Adrenal gland (tissue), 9 donors: ENCODE measurements at regions not wholly inside any gene's neighbourhood (a gene's known extent, or its start where the extent isn't known, plus 50 kb on each side); places are given as distances from the start of the nearest gene placed in this dataset.
"Not testable (repeated sequence)": the region's sequence is repeated elsewhere in the genome, so short reads cannot be mapped to it uniquely, and the experiment has no call there.

Source experiments
- DNase-seq, 7 donors: peaks; one replicate each; pipeline ENCODE4 v3.0.0-alpha.2; 2019 to 2020
- H3K27ac ChIP-seq, 5 donors: fragments of 200-600 bp; sonication (generic) in 4 of 5; 1 replicate in 3 of 5; 2 replicates in 2 of 5; pipeline versions ENCODE4 v1.5.1 to v1.8.0; 2016 to 2020; ENCODE audit warnings: mild to moderate bottlenecking in 1 of 5
- H3K27me3 ChIP-seq: fragments of 200-600 bp; 2 replicates; pipeline ENCODE4 v1.8.0; 2021
- H3K36me3 ChIP-seq, 2 donors: fragments of 200-600 bp; replicated peaks in 1 of 2; 1 replicate in 1 of 2; 2 replicates in 1 of 2; pipeline versions ENCODE4 v1.5.1 to v1.8.0; 2018 to 2022
- H3K4me1 ChIP-seq, 2 donors: fragments of 200-600 bp; replicated peaks in 1 of 2; 1 replicate in 1 of 2; 2 replicates in 1 of 2; pipeline versions ENCODE4 v1.5.1 to v1.8.0; 2018 to 2021
- H3K4me3 ChIP-seq, 4 donors: fragments of 200-600 bp; sonication (generic) in 3 of 4; one replicate each; pipeline ENCODE4 v1.5.1; 2016 to 2018
- H3K9me3 ChIP-seq, 3 donors: fragments of 200-600 bp; sonication (generic) in 1 of 3; replicated peaks in 1 of 3; 1 replicate in 2 of 3; 2 replicates in 1 of 3; pipeline versions ENCODE4 v1.5.1 to v1.8.0; 2016 to 2021
- POLR2A ChIP-seq, 2 donors: fragments of 450-650 bp; IDR thresholded peaks; one replicate each; pipeline ENCODE4 v1.6.1; 2017; ENCODE audit warnings: antibody characterized with exemption in 2 of 2, mild to moderate bottlenecking in 2 of 2, moderate library complexity in 1 of 2
- WGBS, 4 donors: extraction: QIAGEN DNeasy Blood & Tissue Kit in 2 of 4; methylation state at CpG; one replicate each; pipeline versions ENCODE4 v1.1.5 to v1.1.7; 2013 to 2017; 5-methylcytosine and 5-hydroxymethylcytosine counted together
- intact Hi-C, 2 donors: fragments of 100-400 bp; cut with DNase I; formaldehyde crosslinking; loops; one replicate each; pipeline versions ENCODE4 v1.14.1 to v1.15.0; 2022 to 2023
- TF ChIP-seq, protein P1 (sequence below), 6 experiments: fragments of 450-650 bp in 4 of 6; fragments of 200-600 bp in 2 of 6; sonication (generic) in 1 of 6; IDR thresholded peaks; 1 replicate in 5 of 6; 2 replicates in 1 of 6; pipeline versions ENCODE4 v1.5.1 to v1.8.0; 2016 to 2021; ENCODE audit warnings: antibody characterized with exemption in 6 of 6, mild to moderate bottlenecking in 2 of 6, moderate library complexity in 1 of 6
- donor health status: healthy with polysubstance abuse.
- donor health status: Bipolar disorder and iron deficiency.
- donor health status: DM: yes; HTN: yes; CAD: no.
- donor health status: DM: no; HTN: no; CAD: no.
- donor health status: DM: no; HTN: no; CAD: no.

DNA sequence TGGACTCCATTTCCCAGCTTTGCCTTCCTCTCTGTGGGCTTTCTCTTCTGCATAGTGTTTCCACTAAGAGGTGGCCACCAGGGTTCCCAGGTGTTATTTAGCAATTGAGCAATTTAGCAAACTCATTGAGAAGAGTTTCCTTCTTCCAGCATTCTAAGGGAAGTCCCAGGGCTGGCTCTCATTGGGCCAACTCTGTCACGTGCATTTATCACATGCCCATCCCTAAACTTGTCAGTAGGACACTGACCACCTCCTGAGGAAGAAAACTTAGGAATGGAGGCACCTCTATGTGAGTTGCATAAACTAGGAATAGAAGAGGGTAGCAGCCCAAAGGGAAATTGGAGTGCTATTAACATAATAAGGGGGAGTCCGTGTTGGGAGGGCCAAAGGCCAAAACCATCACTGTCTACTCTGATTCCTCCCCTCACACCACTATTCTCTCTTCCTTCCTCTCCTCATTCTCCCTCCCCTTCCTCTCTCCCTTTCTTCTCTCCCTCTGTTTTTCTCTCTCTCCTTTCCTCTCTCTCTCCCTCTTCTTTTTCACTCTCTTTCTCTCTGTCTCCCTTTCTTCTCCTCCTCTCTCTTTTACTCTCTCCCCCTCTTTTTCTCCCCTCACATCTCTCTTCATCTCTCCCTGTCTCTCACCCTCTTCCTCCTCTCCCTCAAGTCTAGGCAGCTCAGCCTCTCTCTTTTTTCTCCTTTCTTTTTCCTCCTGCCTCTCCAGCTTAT is 213.4 kb downstream of the PALM2AKAP2 start:
- intact Hi-C loops, result no loop called here
- Histone ChIP-seq H3K4me3 (no peak overlapping the region), H3K27me3 (no peaks in the 10 kb centered on the region), H3K27ac (no peak overlapping the region), H3K9me3 (no peaks in the 10 kb centered on the region), H3K4me1 (no peaks in the 10 kb centered on the region), H3K36me3 (no peaks in the 10 kb centered on the region)
- TF ChIP-seq, protein P1, sequence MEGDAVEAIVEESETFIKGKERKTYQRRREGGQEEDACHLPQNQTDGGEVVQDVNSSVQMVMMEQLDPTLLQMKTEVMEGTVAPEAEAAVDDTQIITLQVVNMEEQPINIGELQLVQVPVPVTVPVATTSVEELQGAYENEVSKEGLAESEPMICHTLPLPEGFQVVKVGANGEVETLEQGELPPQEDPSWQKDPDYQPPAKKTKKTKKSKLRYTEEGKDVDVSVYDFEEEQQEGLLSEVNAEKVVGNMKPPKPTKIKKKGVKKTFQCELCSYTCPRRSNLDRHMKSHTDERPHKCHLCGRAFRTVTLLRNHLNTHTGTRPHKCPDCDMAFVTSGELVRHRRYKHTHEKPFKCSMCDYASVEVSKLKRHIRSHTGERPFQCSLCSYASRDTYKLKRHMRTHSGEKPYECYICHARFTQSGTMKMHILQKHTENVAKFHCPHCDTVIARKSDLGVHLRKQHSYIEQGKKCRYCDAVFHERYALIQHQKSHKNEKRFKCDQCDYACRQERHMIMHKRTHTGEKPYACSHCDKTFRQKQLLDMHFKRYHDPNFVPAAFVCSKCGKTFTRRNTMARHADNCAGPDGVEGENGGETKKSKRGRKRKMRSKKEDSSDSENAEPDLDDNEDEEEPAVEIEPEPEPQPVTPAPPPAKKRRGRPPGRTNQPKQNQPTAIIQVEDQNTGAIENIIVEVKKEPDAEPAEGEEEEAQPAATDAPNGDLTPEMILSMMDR (IDR thresholded peaks at IDR 0.05), result no peak
- no peak for TF ChIP-seq POLR2A (IDR thresholded peaks at IDR 0.05)
- WGBS, 4 donors, result 57 to 73% (median 65%) methylated on average over 1 to 2 of the region's 2 CpGs
- DNase-seq, result no peak

DNA sequence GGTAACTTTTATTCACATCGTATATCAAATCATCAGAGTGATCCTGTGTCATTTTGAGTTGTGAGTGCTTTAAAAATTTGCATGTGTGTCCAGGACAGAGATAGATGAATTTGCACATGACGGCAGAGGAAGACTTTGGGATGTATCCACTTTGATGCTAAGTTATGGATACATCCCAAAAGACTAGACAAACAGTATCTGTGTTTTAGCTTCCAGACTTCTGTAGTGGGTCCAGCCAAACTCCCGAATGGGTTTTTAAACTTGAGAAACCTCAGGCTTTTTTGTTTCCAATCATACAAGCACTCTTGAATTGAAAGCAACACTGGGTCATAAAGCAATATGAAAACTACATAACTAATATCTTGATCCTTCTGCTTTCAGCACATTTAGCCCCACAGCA is 213.8 kb downstream of the C9orf152 start:
- TF ChIP-seq, protein P1 (IDR thresholded peaks at IDR 0.05), result no peak
- TF ChIP-seq POLR2A (IDR thresholded peaks at IDR 0.05), result no peak
- Histone ChIP-seq H3K4me3 (no peak overlapping the region), H3K36me3 (no peaks in the 10 kb centered on the region), H3K4me1 (no peaks in the 10 kb centered on the region), H3K9me3 (no peaks in the 10 kb centered on the region), H3K27me3 (no peaks in the 10 kb centered on the region), H3K27ac (no peak overlapping the region)
- DNase-seq, result no peak
- intact Hi-C loops, result no loop called here
- WGBS, 4 donors, result 81 to 84% (median 83%) methylated on average over 3 of the region's 3 CpGs

- DNase-seq, result no peak
- no peaks in the 10 kb centered on the region for H3K36me3 ChIP-seq
- TF ChIP-seq, protein P1 (IDR thresholded peaks at IDR 0.05), result no peak
- no peak for TF ChIP-seq POLR2A (IDR thresholded peaks at IDR 0.05)
- 89 to 92% (median 91%) methylated on average over 7 of the region's 7 CpGs for WGBS, 4 donors
- no peaks in the 10 kb centered on the region for H3K27me3 ChIP-seq
- no peaks in the 10 kb centered on the region for H3K9me3 ChIP-seq
- no peak overlapping the region for H3K4me3 ChIP-seq
- H3K27ac ChIP-seq, result no peak overlapping the region
- no peaks in the 10 kb centered on the region for H3K4me1 ChIP-seq
- intact Hi-C loops, result no loop called here
These were observed 210.9 kb downstream of the C9orf152 start for GRCh38 chr9:109996936-109997580.

GRCh38 chr9:109997682-109998081 is 210.3 kb downstream of the C9orf152 start:
- intact Hi-C loops, result no loop called here
- H3K4me3 ChIP-seq, result no peak overlapping the region
- H3K27me3 ChIP-seq, result no peaks in the 10 kb centered on the region
- H3K36me3 ChIP-seq, result no peaks in the 10 kb centered on the region
- no peak overlapping the region for H3K27ac ChIP-seq
- WGBS, 4 donors, result 50 to 84% (median 66%) methylated on average over 2 to 4 of the region's 4 CpGs
- no peaks in the 10 kb centered on the region for H3K9me3 ChIP-seq
- TF ChIP-seq, protein P1 (IDR thresholded peaks at IDR 0.05), result no peak
- TF ChIP-seq POLR2A (IDR thresholded peaks at IDR 0.05), result no peak
- peak in 1 of 7 donors; percentile 21 for DNase-seq
- no peaks in the 10 kb centered on the region for H3K4me1 ChIP-seq

- H3K4me1 ChIP-seq, H3K27ac ChIP-seq, H3K4me3 ChIP-seq, H3K36me3 ChIP-seq, H3K9me3 ChIP-seq, intact Hi-C loops, DNase-seq, H3K27me3 ChIP-seq: not testable (repeated sequence)
- WGBS, 4 donors, result 75 to 94% (median 88%) methylated on average over 1 to 7 of the region's 8 CpGs
These were observed 202.4 kb downstream of the C9orf152 start for GRCh38 chr9:110005521-110005920.
